ENCODE measurements at regions not wholly inside any gene's neighbourhood (a gene's known extent, or its start where the extent isn't known, plus 50 kb on each side); places are given as distances from the start of the nearest gene placed in this dataset.

- no peak overlapping the region for H3K4me3 Mint-ChIP-seq
- Histone ChIP-seq H4K8ac (replicated peaks; ENCODE audit: insufficient read length, low read depth, low read length) (no peak overlapping the region), H4K91ac (ENCODE audit: insufficient read length, low read depth, low read length) (no peak overlapping the region), H3K18ac (ENCODE audit: insufficient read length, low read depth, low read length) (no peak overlapping the region), H3K23me2 (ENCODE audit: insufficient read length, low read depth, low read length, poor library complexity, severe bottlenecking) (no peaks in the 10 kb centered on the region), H3K9me3 (ENCODE audit: control insufficient read depth, low read depth, low read length) (no peaks in the 10 kb centered on the region), H3K9ac (ENCODE audit: extremely low read depth, insufficient read length, low read length) (no peak overlapping the region), H3K4ac (ENCODE audit: low read depth, low read length) (no peak overlapping the region), H3K23ac (ENCODE audit: insufficient read length, low read depth, low read length) (no peak overlapping the region), H3K79me2 (ENCODE audit: insufficient read depth, low read length) (no peaks in the 10 kb centered on the region), H2BK15ac (ENCODE audit: low read depth, low read length) (no peak overlapping the region), H3K27ac (ENCODE audit: insufficient read length, low read depth, low read length) (no peak overlapping the region), H2BK20ac (ENCODE audit: low read depth, low read length, poor library complexity, severe bottlenecking) (no peak overlapping the region), H2BK12ac (ENCODE audit: insufficient read length, low read depth, low read length) (no peak overlapping the region), H3K4me2 (ENCODE audit: insufficient read depth, insufficient read length, low read length) (no peak overlapping the region), H3K14ac (ENCODE audit: insufficient read depth, low read length) (no peak overlapping the region), H2AFZ (ENCODE audit: low read length) (no peak overlapping the region), H4K20me1 (ENCODE audit: control insufficient read depth, insufficient read depth, insufficient read length) (no peaks in the 10 kb centered on the region), H3K79me1 (ENCODE audit: insufficient read depth, low read depth, low read length, poor library complexity, severe bottlenecking) (no peaks in the 10 kb centered on the region), H3T11ph (ENCODE audit: low read length) (no peak overlapping the region), H2AK5ac (ENCODE audit: insufficient read length, low read length) (no peak overlapping the region), H3K56ac (ENCODE audit: insufficient read length, low read depth, low read length) (no peak overlapping the region), H3K27me3 (ENCODE audit: insufficient read depth, low read length) (no peaks in the 10 kb centered on the region), H2BK120ac (ENCODE audit: low read depth, low read length, poor library complexity, severe bottlenecking) (no peak overlapping the region), H3K4me1 (ENCODE audit: insufficient read depth, low read length) (no peaks in the 10 kb centered on the region), H4K5ac (ENCODE audit: insufficient read length, low read depth, low read length) (no peak overlapping the region), H2BK5ac (ENCODE audit: insufficient read length, low read length) (no peak overlapping the region)
- peaks cover 3 to 17% (median 6%) of the 10 kb centered on the region in 3 experiments; a peak in 6 of 7 replicates for H3K36me3 Mint-ChIP-seq (ENCODE audit: insufficient read depth in 1 of 3, low read depth in 3 of 3)
- peaks cover 12% of the 10 kb centered on the region in 2 experiments for H3K4me1 Mint-ChIP-seq
- TF ChIP-seq, protein P1, sequence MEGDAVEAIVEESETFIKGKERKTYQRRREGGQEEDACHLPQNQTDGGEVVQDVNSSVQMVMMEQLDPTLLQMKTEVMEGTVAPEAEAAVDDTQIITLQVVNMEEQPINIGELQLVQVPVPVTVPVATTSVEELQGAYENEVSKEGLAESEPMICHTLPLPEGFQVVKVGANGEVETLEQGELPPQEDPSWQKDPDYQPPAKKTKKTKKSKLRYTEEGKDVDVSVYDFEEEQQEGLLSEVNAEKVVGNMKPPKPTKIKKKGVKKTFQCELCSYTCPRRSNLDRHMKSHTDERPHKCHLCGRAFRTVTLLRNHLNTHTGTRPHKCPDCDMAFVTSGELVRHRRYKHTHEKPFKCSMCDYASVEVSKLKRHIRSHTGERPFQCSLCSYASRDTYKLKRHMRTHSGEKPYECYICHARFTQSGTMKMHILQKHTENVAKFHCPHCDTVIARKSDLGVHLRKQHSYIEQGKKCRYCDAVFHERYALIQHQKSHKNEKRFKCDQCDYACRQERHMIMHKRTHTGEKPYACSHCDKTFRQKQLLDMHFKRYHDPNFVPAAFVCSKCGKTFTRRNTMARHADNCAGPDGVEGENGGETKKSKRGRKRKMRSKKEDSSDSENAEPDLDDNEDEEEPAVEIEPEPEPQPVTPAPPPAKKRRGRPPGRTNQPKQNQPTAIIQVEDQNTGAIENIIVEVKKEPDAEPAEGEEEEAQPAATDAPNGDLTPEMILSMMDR (conservative IDR thresholded peaks at IDR 0.05) = no peak
- WGBS (ENCODE audit: extremely low coverage, insufficient read length, low lambda C conversion rate) = no CpG with 5 or more reads among the region's 8 CpGs
- no peaks in the 10 kb centered on the region for H3K27me3 Mint-ChIP-seq (ENCODE audit: low read depth)
- DNase-seq = no peak
- H3K9me3 Mint-ChIP-seq = peaks cover 11 to 14% of the 10 kb centered on the region in 2 experiments
- H3K27ac Mint-ChIP-seq = peak overlapping the region in 1 of 3 experiments; percentile 34; a peak in 1 of 7 replicates
Measured at GRCh38 chr6:164756723-164757122, 552.7 kb downstream of the C6orf118 start.

All from H9 (cell line).